DND-41 (cell line): ENCODE measurements at regions not wholly inside any gene's neighbourhood (a gene's known extent, or its start where the extent isn't known, plus 50 kb on each side); places are given as distances from the start of the nearest gene placed in this dataset.

ENCODE experiments used
- EZH2 ChIP-seq: IDR thresholded peaks from 3 replicates; pipeline ENCODE4 v1.6.1; 2012; ENCODE audit warnings: borderline replicate concordance, low read depth, mild to moderate bottlenecking, moderate library complexity, low read length, inconsistent platforms; ENCODE audit not compliant: severe bottlenecking
- TF ChIP-seq, protein P1 (sequence below): IDR thresholded peaks from 2 replicates; pipeline ENCODE4 v1.5.1; 2012; ENCODE audit warnings: borderline replicate concordance, low read length, moderate library complexity, mild to moderate bottlenecking; ENCODE audit not compliant: poor library complexity, severe bottlenecking; ENCODE audit errors: extremely low read depth

DNA sequence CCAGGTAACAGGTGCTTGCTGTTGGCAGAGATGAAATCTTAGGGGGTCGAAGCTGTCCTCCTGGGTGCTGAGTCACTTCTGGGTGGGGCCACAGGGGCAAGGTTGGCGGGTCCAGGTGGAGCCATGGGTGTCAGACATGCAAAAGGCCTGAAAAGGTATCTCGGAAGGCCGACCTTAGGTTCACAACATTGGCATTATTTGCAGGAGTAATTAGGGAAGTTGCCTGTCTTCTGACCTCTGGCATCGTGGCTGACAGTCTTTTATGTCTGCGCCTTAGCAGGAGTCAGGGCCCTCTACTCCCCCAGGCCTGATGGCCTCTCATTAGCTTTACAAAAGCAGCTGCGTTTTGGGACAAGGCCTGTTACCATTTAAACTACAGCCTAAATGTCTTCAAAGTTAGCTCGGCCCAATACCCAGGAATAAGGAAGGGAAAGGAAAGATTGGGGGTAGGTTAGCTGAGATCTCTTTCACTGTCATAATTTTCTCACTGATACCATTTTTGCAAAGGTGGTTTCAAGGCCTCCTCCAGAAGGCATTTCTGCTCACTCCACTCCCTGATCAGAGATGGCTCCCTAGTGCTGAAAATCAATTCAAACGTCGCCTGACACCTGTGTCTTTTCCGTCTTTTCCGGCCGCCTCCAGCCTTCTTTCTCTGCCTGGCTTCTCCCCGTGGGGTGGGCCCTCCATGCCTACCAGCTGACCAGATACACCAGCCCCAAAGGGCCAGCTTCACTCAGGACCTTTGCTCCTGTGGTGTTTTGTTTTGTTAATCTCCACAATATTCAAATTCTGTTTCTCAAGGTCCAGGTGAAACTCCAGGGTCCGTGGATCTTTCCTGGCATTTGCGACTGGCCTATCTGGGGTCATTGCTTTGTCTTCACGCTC is 90.8 kb downstream of the RHOB start:
- TF ChIP-seq, protein P1, sequence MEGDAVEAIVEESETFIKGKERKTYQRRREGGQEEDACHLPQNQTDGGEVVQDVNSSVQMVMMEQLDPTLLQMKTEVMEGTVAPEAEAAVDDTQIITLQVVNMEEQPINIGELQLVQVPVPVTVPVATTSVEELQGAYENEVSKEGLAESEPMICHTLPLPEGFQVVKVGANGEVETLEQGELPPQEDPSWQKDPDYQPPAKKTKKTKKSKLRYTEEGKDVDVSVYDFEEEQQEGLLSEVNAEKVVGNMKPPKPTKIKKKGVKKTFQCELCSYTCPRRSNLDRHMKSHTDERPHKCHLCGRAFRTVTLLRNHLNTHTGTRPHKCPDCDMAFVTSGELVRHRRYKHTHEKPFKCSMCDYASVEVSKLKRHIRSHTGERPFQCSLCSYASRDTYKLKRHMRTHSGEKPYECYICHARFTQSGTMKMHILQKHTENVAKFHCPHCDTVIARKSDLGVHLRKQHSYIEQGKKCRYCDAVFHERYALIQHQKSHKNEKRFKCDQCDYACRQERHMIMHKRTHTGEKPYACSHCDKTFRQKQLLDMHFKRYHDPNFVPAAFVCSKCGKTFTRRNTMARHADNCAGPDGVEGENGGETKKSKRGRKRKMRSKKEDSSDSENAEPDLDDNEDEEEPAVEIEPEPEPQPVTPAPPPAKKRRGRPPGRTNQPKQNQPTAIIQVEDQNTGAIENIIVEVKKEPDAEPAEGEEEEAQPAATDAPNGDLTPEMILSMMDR = no peak
- TF ChIP-seq EZH2 = no peak
